ENCODE measurements at regions not wholly inside any gene's neighbourhood (a gene's known extent, or its start where the extent isn't known, plus 50 kb on each side); places are given as distances from the start of the nearest gene placed in this dataset.

- no peak for TF ChIP-seq PBX3 (CRISPR knock-in tag; IDR thresholded peaks at IDR 0.05)
- TF ChIP-seq HIC1 (tag by site-specific recombination; IDR thresholded peaks at IDR 0.05): no peak
- no peak for TF ChIP-seq SALL2 (tag by site-specific recombination; IDR thresholded peaks at IDR 0.05; ENCODE audit: borderline replicate concordance)
- no peak for TF ChIP-seq TCF7L2 (IDR thresholded peaks at IDR 0.05; ENCODE audit: borderline replicate concordance, low read depth, low read length)
- TF ChIP-seq BCL11B (tag by site-specific recombination; IDR thresholded peaks at IDR 0.05; ENCODE audit: low read depth): no peak
Observed at GRCh38 chr11:130703489-130704190, 212.6 kb downstream of the SNX19 start (continued).

GRCh38 chr11:130705670-130706421 is 210.4 kb downstream of the SNX19 start:
- Histone ChIP-seq H3K36me3 (ENCODE audit: control insufficient read depth in 2 of 2, insufficient read depth in 1 of 2, low read length in 2 of 2) (no peaks in the 10 kb centered on the region), H3K9me3 (ENCODE audit: control insufficient read depth, insufficient read depth, low read depth, low read length) (no peaks in the 10 kb centered on the region), H3K4me3 (ENCODE audit: low read depth, low read length) (no peak overlapping the region), H3K27ac (ENCODE audit: extremely low read depth, low read depth, low read length) (no peak overlapping the region), H3K4me1 (ENCODE audit: control insufficient read depth, insufficient read depth, low read length) (no peaks in the 10 kb centered on the region)
- ChIA-PET POLR2A (no interaction called here), CTCF (no interaction called here)
- TF ChIP-seq ZFHX2 (tag by site-specific recombination; conservative IDR thresholded peaks at IDR 0.05) (no peak), ZNF426 (tag by site-specific recombination; IDR thresholded peaks at IDR 0.05) (no peak), ZSCAN23 (tag by site-specific recombination; IDR thresholded peaks at IDR 0.05) (no peak), TSHZ1 (tag by site-specific recombination; IDR thresholded peaks at IDR 0.05; ENCODE audit: borderline replicate concordance) (no peak), ZIC2 (tag by site-specific recombination; IDR thresholded peaks at IDR 0.05) (no peak), AEBP2 (tag by site-specific recombination; IDR thresholded peaks at IDR 0.05; ENCODE audit: borderline replicate concordance) (no peak), ZNF510 (tag by site-specific recombination; IDR thresholded peaks at IDR 0.05; ENCODE audit: insufficient replicate concordance) (no peak), ZNF169 (tag by site-specific recombination; IDR thresholded peaks at IDR 0.05) (no peak)
